Mesendoderm (in vitro differentiated cells): ENCODE measurements at regions not wholly inside any gene's neighbourhood (a gene's known extent, or its start where the extent isn't known, plus 50 kb on each side); places are given as distances from the start of the nearest gene placed in this dataset.

Experiments used
- DNase-seq: peaks from one replicate; pipeline ENCODE4 v3.0.0; 2013
- H2AK5ac ChIP-seq: 2 replicates; pipeline ENCODE4 v1.6.1; 2013; ENCODE audit warnings: low read length, inconsistent platforms
- H2BK120ac ChIP-seq: 2 replicates; pipeline ENCODE4 v1.6.1; 2013; ENCODE audit warnings: low read depth, mild to moderate bottlenecking, low read length, moderate library complexity, mixed read lengths
- H2BK15ac ChIP-seq: replicated peaks from 2 replicates; pipeline ENCODE4 v1.6.1; 2013; ENCODE audit warnings: low read depth, mild to moderate bottlenecking, moderate library complexity
- H2BK5ac ChIP-seq: 2 replicates; pipeline ENCODE4 v1.6.1; 2013; ENCODE audit warnings: low read length, inconsistent platforms
- H3K18ac ChIP-seq: 2 replicates; pipeline ENCODE4 v1.6.1; 2013; ENCODE audit warnings: mild to moderate bottlenecking, low read length, mixed read lengths
- H3K23ac ChIP-seq: one replicate; pipeline ENCODE4 v1.6.1; 2013; ENCODE audit warnings: low read length
- H3K27ac ChIP-seq: 2 replicates; pipeline ENCODE4 v1.5.1; 2013; ENCODE audit warnings: low read depth, mild to moderate bottlenecking, inconsistent platforms, low read length, moderate library complexity
- H3K27me3 ChIP-seq: 2 replicates; pipeline ENCODE4 v1.6.1; 2013; ENCODE audit warnings: low read length, control low read depth, mild to moderate bottlenecking, inconsistent platforms; ENCODE audit not compliant: insufficient read depth, poor library complexity
- H3K36me3 ChIP-seq: 2 replicates; pipeline ENCODE4 v1.6.1; 2013; ENCODE audit warnings: low read length, inconsistent platforms; ENCODE audit not compliant: control insufficient read depth, insufficient read depth
- H3K4ac ChIP-seq: one replicate; pipeline ENCODE4 v1.6.1; 2013; ENCODE audit warnings: low read depth, mild to moderate bottlenecking, low read length, moderate library complexity
- H3K4me1 ChIP-seq: 2 replicates; pipeline ENCODE4 v1.6.1; 2013; ENCODE audit warnings: low read depth, low read length, inconsistent platforms; ENCODE audit not compliant: control insufficient read depth
- H3K4me2 ChIP-seq: 2 replicates; pipeline ENCODE4 v1.6.1; 2013; ENCODE audit warnings: low read length
- H3K4me3 ChIP-seq: 2 replicates; pipeline ENCODE4 v1.5.1; 2013; ENCODE audit warnings: mild to moderate bottlenecking, low read length
- H3K56ac ChIP-seq: one replicate; pipeline ENCODE4 v1.6.1; 2013; ENCODE audit warnings: low read length
- H3K79me1 ChIP-seq: 2 replicates; pipeline ENCODE4 v1.6.1; 2013; ENCODE audit warnings: low read length, inconsistent platforms
- H3K79me2 ChIP-seq: 2 replicates; pipeline ENCODE4 v1.6.1; 2013; ENCODE audit warnings: mild to moderate bottlenecking, low read length; ENCODE audit not compliant: control insufficient read depth, insufficient read depth
- H3K9ac ChIP-seq: 2 replicates; pipeline ENCODE4 v1.6.1; 2013; ENCODE audit warnings: low read length, inconsistent platforms
- H4K5ac ChIP-seq: one replicate; pipeline ENCODE4 v1.6.1; 2013; ENCODE audit warnings: low read length
- H4K8ac ChIP-seq: one replicate; pipeline ENCODE4 v1.6.1; 2013; ENCODE audit warnings: low read depth, mild to moderate bottlenecking, control low read depth, low read length, moderate library complexity
- WGBS: extraction: QIAGEN DNeasy Blood & Tissue Kit; methylation state at CpG from one replicate; pipeline ENCODE4 v1.1.7; 2013; ENCODE audit warnings: low lambda C conversion rate, missing lambda C conversion rate; ENCODE audit not compliant: insufficient coverage; ENCODE audit errors: extremely low coverage; 5-methylcytosine and 5-hydroxymethylcytosine counted together

DNA sequence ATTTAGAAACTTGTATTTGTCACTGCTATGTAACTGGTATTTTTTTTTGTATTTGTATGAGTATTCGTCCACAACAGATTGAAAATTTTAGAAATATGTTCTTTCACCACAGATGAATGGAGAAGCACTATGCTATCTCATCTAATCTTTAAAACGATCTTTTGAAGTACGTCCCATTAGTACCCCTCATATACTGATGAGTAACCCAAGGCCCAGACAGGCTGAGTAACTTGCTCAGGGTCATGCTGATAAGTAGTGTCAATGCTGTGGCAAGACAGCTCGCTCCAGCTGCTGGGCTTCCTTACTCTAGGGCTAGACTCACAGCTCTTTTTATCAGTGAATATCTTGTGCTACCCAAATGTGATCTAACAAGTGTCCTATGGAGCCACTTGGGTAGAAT lies 154.2 kb downstream of the SUCLA2 start:
- no peak overlapping the region for H2BK15ac ChIP-seq
- no peak overlapping the region for H4K5ac ChIP-seq
- no peak overlapping the region for H3K9ac ChIP-seq
- H3K4me3 ChIP-seq, result no peak overlapping the region
- no peak overlapping the region for H3K4me2 ChIP-seq
- no peak overlapping the region for H2BK5ac ChIP-seq
- H3K79me1 ChIP-seq, result no peaks in the 10 kb centered on the region
- DNase-seq, result no peak
- no peaks in the 10 kb centered on the region for H3K79me2 ChIP-seq
- no peaks in the 10 kb centered on the region for H3K36me3 ChIP-seq
- no peaks in the 10 kb centered on the region for H3K4me1 ChIP-seq
- H3K4ac ChIP-seq, result no peak overlapping the region
- no peak overlapping the region for H2AK5ac ChIP-seq
- H3K18ac ChIP-seq, result no peak overlapping the region
- no CpG with 5 or more reads among the region's 4 CpGs for WGBS
- H3K56ac ChIP-seq, result no peak overlapping the region
- H2BK120ac ChIP-seq, result no peak overlapping the region
- H3K27ac ChIP-seq, result no peak overlapping the region
- H3K27me3 ChIP-seq, result no peaks in the 10 kb centered on the region
- H4K8ac ChIP-seq, result no peak overlapping the region
- H3K23ac ChIP-seq, result no peak overlapping the region

DNA sequence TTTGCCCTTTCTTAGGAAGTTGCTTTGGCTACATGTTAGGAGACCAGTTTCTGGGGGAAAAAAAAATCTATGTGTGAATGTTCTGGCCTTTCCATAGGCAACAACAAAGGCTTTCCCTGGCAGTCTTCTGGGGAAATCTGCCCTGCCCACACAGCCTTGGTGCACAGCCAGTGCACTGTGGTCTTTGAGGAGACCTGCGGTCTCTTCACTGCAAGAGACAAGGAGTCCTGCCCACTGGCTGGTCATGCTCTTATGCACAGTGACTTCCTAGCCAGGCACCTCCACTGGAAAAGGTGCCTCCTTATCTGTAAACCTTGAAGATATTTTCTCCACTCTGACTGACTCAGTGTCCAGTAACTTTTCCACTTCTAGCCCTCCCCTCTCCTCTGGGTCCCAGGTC lies 155.1 kb downstream of the SUCLA2 start:
- Histone ChIP-seq H4K8ac (no peak overlapping the region), H3K56ac (no peak overlapping the region), H3K4ac (no peak overlapping the region), H3K9ac (no peak overlapping the region), H3K79me2 (no peaks in the 10 kb centered on the region), H3K79me1 (no peaks in the 10 kb centered on the region), H2BK15ac (no peak overlapping the region), H3K36me3 (no peaks in the 10 kb centered on the region), H3K4me2 (no peak overlapping the region), H3K18ac (no peak overlapping the region), H4K5ac (no peak overlapping the region), H2AK5ac (no peak overlapping the region), H3K4me1 (no peaks in the 10 kb centered on the region), H3K27ac (no peak overlapping the region), H3K23ac (no peak overlapping the region), H2BK5ac (no peak overlapping the region), H3K4me3 (no peak overlapping the region), H2BK120ac (no peak overlapping the region), H3K27me3 (no peaks in the 10 kb centered on the region)
- WGBS, result no CpG with 5 or more reads among the region's 1 CpG
- DNase-seq, result no peak

DNA sequence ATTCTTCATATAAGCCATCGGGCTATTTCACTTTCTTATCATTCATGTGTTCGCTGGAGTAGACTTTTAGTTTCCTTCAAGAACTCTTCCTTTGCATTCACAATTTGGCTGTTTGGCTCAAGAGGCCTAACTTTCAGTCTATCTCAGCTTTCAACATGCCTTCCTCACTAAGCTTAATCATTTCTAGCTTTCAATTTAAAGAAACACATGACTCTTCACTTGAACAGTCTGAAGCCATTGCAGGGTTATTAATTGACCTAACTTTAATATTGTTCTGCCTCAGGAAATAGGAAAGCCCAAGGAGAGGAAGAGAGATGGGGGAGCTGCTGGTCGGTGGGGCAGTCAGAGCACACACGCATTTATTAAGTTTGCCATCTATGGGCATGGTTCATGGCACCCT lies 158.1 kb downstream of the SUCLA2 start:
- no peaks in the 10 kb centered on the region for H3K79me2 ChIP-seq
- no peak overlapping the region for H3K4me2 ChIP-seq
- no peak overlapping the region for H3K4ac ChIP-seq
- H3K4me1 ChIP-seq, result no peaks in the 10 kb centered on the region
- H3K23ac ChIP-seq, result no peak overlapping the region
- WGBS, result no CpG with 5 or more reads among the region's 4 CpGs
- no peak overlapping the region for H2BK5ac ChIP-seq
- no peak overlapping the region for H3K18ac ChIP-seq
- H4K5ac ChIP-seq, result no peak overlapping the region
- no peaks in the 10 kb centered on the region for H3K27me3 ChIP-seq
- no peak for DNase-seq
- no peak overlapping the region for H3K4me3 ChIP-seq
- H2AK5ac ChIP-seq, result no peak overlapping the region
- no peak overlapping the region for H2BK15ac ChIP-seq
- H3K79me1 ChIP-seq, result no peaks in the 10 kb centered on the region
- H3K36me3 ChIP-seq, result no peaks in the 10 kb centered on the region
- H4K8ac ChIP-seq, result no peak overlapping the region
- no peak overlapping the region for H3K27ac ChIP-seq
- no peak overlapping the region for H3K56ac ChIP-seq
- no peak overlapping the region for H3K9ac ChIP-seq
- H2BK120ac ChIP-seq, result no peak overlapping the region

DNA sequence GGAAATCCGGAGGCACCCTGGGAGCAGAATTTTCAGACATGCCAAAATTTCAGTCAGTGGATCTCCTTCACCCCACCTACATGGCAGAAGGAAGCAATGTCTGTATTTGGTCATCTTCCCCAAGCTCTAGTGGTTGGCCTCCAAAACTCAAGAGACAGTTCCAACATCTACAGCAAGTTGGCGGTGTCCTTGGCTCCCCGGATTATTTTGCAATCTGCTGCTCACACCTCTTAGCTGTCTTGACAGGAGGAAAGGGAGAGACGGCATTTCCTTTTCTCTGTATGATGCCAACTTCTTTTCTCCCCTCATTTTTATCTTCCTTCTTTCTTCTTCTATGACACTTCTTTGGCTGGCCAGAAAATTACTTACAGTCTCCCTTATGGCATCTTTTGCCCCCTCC lies 159.9 kb downstream of the SUCLA2 start:
- no peaks in the 10 kb centered on the region for H3K4me1 ChIP-seq
- no peaks in the 10 kb centered on the region for H3K36me3 ChIP-seq
- H4K5ac ChIP-seq, result no peak overlapping the region
- no peak overlapping the region for H3K9ac ChIP-seq
- no peak overlapping the region for H3K4me2 ChIP-seq
- no peaks in the 10 kb centered on the region for H3K79me2 ChIP-seq
- H3K23ac ChIP-seq, result no peak overlapping the region
- H2BK5ac ChIP-seq, result no peak overlapping the region
- no CpG with 5 or more reads among the region's 4 CpGs for WGBS
- H3K18ac ChIP-seq, result no peak overlapping the region
- H2BK120ac ChIP-seq, result no peak overlapping the region
- no peak overlapping the region for H2BK15ac ChIP-seq
- H4K8ac ChIP-seq, result no peak overlapping the region
- no peaks in the 10 kb centered on the region for H3K27me3 ChIP-seq
- H3K4ac ChIP-seq, result no peak overlapping the region
- no peak overlapping the region for H3K27ac ChIP-seq
- H3K56ac ChIP-seq, result no peak overlapping the region
- H3K4me3 ChIP-seq, result no peak overlapping the region
- H2AK5ac ChIP-seq, result no peak overlapping the region
- H3K79me1 ChIP-seq, result no peaks in the 10 kb centered on the region
- DNase-seq, result no peak

DNA sequence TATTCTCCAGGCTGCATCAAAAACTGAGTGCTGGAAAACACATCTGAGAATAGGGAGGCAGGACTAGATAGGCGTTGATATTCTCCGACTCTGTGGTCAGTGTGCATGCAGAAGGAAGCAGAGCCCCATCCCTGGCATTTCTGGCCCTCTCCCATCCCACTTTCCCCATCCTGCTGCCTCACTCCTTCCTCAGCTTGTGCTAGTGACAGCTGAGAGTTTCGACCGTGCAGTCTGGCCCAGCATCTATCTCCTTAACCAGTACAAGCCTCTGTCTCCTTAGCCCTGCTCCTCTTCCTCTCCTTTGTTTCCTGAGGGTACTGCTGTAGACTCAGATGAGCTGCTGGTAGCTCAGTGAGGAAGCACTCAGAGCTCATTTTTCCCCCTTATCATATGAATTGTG lies 163.2 kb downstream of the SUCLA2 start:
- Histone ChIP-seq H3K4me1 (no peaks in the 10 kb centered on the region), H4K8ac (no peak overlapping the region), H3K79me1 (no peaks in the 10 kb centered on the region), H3K4me3 (no peak overlapping the region), H3K23ac (no peak overlapping the region), H3K27ac (no peak overlapping the region), H3K36me3 (no peaks in the 10 kb centered on the region), H3K18ac (no peak overlapping the region), H2BK120ac (no peak overlapping the region), H3K79me2 (no peaks in the 10 kb centered on the region), H2BK5ac (no peak overlapping the region), H2BK15ac (no peak overlapping the region), H3K27me3 (no peaks in the 10 kb centered on the region), H3K9ac (no peak overlapping the region), H4K5ac (no peak overlapping the region), H2AK5ac (no peak overlapping the region), H3K56ac (no peak overlapping the region), H3K4me2 (no peak overlapping the region), H3K4ac (no peak overlapping the region)
- WGBS, result no CpG with 5 or more reads among the region's 4 CpGs
- DNase-seq, result peak; percentile 5

- peak; percentile 44 for DNase-seq
- no peak overlapping the region for H3K56ac ChIP-seq
- H3K79me2 ChIP-seq, result no peaks in the 10 kb centered on the region
- no peaks in the 10 kb centered on the region for H3K27me3 ChIP-seq
- no peak overlapping the region for H4K8ac ChIP-seq
- H3K4me1 ChIP-seq, result no peaks in the 10 kb centered on the region
- no peak overlapping the region for H4K5ac ChIP-seq
- no peak overlapping the region for H2BK15ac ChIP-seq
- no CpG with 5 or more reads among the region's 5 CpGs for WGBS
- H3K9ac ChIP-seq, result no peak overlapping the region
- H3K4me2 ChIP-seq, result no peak overlapping the region
- no peak overlapping the region for H3K4ac ChIP-seq
- H3K18ac ChIP-seq, result no peak overlapping the region
- H2BK120ac ChIP-seq, result no peak overlapping the region
- H3K79me1 ChIP-seq, result no peaks in the 10 kb centered on the region
- no peak overlapping the region for H2BK5ac ChIP-seq
- H3K36me3 ChIP-seq, result no peaks in the 10 kb centered on the region
- no peak overlapping the region for H3K23ac ChIP-seq
- no peak overlapping the region for H3K27ac ChIP-seq
- H3K4me3 ChIP-seq, result no peak overlapping the region
- no peak overlapping the region for H2AK5ac ChIP-seq
Observed at GRCh38 chr13:47837104-47837880, 163.8 kb downstream of the SUCLA2 start.
